H7 (cell line): ENCODE measurements at regions not wholly inside any gene's neighbourhood (a gene's known extent, or its start where the extent isn't known, plus 50 kb on each side); places are given as distances from the start of the nearest gene placed in this dataset.
"Not testable (repeated sequence)": the region's sequence is repeated elsewhere in the genome, so short reads cannot be mapped to it uniquely, and the experiment has no call there.

ENCODE experiments used
- DNase-seq: peaks from one replicate; pipeline ENCODE4 v3.0.0; 2012
- H3K27me3 ChIP-seq: 2 replicates; pipeline ENCODE4 v1.6.0; 2011; ENCODE audit warnings: mild to moderate bottlenecking, low read length; ENCODE audit not compliant: control insufficient read depth, insufficient read depth
- H3K36me3 ChIP-seq: replicated peaks from 2 replicates; pipeline ENCODE4 v1.5.1; 2011; ENCODE audit warnings: low read length; ENCODE audit not compliant: control insufficient read depth, insufficient read depth
- H3K4me3 ChIP-seq: 2 replicates; pipeline ENCODE4 v1.5.1; 2011; ENCODE audit warnings: low read depth, mild to moderate bottlenecking, control low read depth, low read length, moderate library complexity; ENCODE audit not compliant: insufficient read depth

DNA sequence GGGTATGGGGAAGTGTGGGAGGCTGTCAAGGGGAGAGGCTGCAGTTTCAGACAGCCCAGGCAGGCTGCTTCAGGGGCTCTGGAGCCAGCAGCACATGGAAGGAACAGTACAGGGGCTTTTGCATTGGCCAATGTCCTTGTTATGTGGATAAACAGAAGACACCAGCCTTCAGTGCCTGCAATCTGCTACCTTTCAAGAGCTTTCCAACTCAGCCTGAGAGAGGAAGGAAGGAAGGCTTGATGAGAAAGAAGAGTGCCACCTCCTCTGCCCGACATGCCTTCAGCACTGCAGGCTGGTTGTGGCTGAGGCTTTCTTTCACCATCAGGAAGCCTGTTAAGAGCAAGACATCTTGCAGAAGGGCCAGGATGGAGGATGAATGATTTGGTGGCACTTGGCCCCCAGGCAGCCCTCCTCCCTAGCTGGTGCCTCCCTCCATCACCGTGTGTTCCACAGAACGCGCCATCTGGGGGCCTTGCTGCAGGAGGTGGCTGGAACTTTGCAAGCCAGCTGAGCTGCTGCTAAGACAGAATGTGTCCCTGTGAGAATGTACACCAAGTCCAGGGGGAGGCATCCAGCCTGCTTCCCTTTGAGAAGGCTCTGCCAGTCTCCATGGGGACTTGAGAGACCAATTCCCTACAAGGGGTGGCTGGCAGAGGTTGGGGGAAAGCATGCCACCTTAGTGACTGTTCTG, 372.4 kb upstream of the PROX1 start:
- no peaks in the 10 kb centered on the region for H3K36me3 ChIP-seq
- H3K4me3 ChIP-seq = no peak overlapping the region
- H3K27me3 ChIP-seq = no peaks in the 10 kb centered on the region
- DNase-seq = no peak

DNA sequence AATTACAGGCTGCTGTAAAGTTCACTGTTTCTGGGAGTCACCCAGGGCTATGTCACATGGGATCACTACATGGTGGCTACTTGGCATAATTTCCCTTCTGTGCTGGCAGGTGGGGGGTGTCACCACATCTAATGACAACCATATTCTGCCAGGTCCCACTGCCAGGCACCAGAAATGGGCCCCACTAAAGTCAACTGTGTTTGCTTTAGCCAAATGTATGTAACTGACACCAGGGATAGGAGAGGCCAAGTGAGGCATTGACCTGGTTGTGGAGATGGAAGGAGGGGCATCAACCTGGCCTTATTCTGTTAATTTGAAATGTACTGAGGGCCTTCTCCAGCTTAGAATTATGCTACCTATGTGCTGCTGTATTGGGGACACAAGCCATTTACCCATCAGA, 370.6 kb upstream of the PROX1 start:
- no peak for DNase-seq
- Histone ChIP-seq H3K36me3 (no peaks in the 10 kb centered on the region), H3K4me3 (no peak overlapping the region), H3K27me3 (no peaks in the 10 kb centered on the region)

DNA sequence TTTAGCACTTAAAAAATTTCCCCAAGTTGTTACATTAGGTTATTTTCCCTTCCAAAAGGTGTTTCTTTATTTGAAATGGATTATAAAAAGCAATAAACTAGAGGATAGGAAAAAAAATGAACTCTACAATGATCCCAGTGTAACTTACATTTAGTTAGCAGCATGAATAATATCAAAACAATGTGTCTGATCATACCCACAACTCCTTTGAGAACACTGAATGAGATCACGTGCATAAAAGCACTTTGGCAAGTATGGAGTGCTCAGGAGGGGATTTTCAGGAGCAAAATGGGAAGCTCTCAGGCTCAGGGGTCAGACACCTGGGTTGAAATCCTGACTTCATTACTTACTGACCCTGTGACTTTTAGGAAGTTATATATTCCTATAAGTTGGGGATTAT, 369.7 kb upstream of the PROX1 start:
- DNase-seq = no peak
- Histone ChIP-seq H3K36me3 (no peaks in the 10 kb centered on the region), H3K4me3 (no peak overlapping the region), H3K27me3 (no peaks in the 10 kb centered on the region)

DNA sequence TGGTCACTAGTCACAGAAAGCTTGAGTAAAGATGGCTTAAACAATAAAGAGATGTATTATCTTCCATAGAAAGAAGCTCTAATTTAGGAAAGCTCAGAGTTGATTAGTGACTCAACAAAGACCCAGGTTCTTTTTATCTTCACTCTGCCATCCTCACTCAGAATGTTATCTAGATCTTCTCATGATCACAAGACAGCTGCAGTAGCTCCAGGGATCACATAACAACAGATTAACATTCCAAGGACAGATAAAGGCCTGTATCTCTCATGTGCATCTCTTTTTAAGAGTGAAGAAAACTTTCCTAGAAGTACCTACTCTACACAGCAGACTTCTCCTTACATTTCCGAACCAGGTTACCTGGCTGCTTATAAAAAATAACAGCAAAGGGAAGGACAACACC, 368.7 kb upstream of the PROX1 start:
- Histone ChIP-seq H3K4me3 (no peak overlapping the region), H3K36me3 (no peaks in the 10 kb centered on the region), H3K27me3 (no peaks in the 10 kb centered on the region)
- DNase-seq = no peak

DNA sequence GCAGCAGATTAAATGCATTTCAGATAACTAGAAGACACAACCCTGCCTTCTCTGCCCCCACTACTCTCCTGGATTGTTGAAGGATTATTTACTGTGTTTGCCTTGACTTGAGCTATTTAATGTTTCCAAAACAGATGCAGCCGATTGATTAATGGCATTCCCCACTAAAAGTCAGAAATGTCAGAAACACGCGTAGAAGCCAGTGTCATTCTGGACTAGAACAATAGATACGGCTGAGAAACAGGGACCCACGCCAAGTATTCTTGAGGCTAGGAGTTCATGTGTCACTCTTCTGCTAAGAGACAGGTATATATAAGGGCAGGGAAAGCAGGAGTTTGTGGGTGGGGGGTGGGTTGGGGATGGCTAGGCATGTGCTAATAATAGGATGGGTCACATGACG, 366.7 kb upstream of the PROX1 start:
- Histone ChIP-seq H3K27me3 (no peaks in the 10 kb centered on the region), H3K36me3 (no peaks in the 10 kb centered on the region), H3K4me3 (no peak overlapping the region)
- DNase-seq = no peak

DNA sequence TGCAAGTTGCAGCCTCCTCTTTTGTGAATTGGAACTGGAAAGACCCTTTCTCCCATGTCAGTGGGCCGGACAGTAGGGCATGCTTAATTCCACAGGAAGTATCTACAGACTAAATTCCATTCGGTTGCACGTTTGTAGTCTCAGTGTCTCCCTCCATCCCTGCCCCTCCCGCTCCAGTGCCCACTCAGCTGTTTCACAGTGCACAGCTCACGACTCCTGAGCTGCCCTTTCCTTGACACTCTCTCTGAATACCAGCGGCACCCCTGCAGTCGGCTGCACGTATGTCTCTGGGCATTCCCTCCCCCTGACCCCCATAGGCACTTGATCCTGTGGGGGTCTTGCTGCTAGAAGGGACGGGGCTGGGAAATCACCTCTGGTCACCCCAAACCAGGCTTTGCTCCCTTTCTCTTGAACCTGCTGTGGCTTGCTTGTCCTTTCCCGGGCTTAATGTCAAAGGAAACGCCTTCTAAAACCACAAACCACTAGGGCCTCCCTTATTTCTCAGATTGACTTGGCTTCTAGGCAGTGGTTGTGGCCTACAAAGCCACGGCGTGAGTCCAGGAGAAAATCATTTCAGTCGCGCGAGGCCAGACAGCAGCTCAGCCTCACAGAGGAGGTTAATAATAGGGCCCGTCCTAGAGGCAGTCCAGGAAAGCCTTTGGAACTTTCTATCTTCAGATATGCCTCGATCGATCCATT, 365.3 kb upstream of the PROX1 start:
- H3K36me3 ChIP-seq = no peaks in the 10 kb centered on the region
- H3K27me3 ChIP-seq = no peaks in the 10 kb centered on the region
- no peak overlapping the region for H3K4me3 ChIP-seq
- no peak for DNase-seq

DNA sequence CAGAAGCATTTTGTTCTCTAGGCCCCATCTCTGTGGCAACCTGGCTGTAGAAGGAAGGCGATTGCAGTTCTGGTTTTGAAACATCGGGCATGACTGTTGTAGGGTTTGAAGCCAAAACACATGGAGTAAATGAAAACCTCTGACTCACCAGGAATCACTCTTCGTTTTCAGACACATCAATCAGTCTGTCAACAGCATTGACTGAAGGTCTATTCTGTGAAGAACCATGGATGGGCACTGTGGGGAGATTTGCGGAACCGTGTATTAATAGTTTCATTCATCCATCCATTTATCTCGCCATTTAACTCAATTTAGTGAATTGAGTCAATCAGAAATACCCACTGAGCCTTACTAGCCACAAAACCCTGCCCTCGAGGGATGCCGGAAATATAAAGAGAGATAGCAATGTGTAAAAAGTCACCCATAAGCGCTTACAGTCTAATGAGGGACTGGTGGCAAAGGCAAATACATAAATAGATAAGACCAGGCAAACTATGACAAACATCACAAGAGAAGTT, 364.6 kb upstream of the PROX1 start:
- Histone ChIP-seq H3K4me3 (no peak overlapping the region), H3K36me3 (no peaks in the 10 kb centered on the region), H3K27me3 (no peaks in the 10 kb centered on the region)
- DNase-seq = no peak

DNA sequence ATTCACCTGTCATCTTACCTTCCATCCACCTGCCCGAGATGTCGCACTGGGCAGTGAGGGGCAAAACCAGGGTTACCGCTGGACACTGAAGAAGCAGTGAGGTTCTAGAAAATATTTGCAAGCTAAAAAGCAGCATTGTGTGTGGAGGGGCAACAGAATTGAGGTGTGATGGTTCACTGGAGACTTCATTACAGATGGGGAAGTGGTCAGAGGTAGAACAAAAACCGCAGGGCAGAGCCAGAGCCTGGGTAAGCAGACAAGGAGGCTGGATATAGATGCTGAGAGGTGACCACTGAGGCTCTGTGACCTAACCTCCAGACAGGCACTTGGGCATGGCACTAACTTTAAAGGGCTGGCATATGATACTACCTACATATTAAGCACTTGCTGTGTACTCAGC, 363.9 kb upstream of the PROX1 start:
- H3K27me3 ChIP-seq = no peaks in the 10 kb centered on the region
- no peak for DNase-seq
- no peak overlapping the region for H3K4me3 ChIP-seq
- H3K36me3 ChIP-seq = no peaks in the 10 kb centered on the region

DNA sequence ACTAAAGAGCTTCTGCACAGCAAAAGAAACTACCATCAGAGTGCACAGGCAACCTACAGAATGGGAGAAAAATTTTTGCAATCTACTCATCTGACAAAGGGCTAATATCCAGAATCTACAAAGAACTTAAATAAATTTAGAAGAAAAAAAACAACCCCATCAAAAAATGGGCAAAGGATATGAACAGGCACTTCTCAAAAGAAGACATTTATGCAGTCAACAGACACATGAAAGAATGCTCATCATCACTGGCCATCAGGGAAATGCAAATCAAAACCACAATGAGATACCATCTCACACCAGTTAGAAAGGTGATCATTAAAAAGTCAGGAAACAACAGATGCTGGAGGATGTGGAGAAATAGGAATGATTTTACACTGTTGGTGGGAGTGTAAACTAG, 351.0 kb upstream of the PROX1 start:
- not testable (repeated sequence) for H3K27me3 ChIP-seq, H3K4me3 ChIP-seq, H3K36me3 ChIP-seq, DNase-seq

DNA sequence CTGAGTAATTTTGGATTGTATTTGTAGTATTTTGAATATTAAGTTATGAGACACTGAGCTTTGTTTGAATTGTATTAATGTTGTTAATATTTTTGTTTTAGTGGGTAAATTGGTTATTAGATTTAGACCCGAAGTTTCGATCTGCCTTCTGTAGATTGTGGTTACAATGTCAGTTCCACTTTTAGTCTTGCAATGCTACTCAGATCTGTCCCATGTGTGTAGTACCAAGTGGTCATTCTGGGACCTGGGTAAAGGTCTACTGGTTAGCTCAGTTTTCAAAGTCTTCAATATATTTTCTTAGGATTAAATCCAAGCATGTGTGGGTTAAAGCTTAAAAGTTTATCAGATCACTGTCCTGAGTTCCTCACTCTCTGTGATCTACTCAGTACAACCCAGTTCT, 346.5 kb upstream of the PROX1 start:
- no peak for DNase-seq
- no peaks in the 10 kb centered on the region for H3K27me3 ChIP-seq
- no peak overlapping the region for H3K4me3 ChIP-seq
- no peaks in the 10 kb centered on the region for H3K36me3 ChIP-seq

DNA sequence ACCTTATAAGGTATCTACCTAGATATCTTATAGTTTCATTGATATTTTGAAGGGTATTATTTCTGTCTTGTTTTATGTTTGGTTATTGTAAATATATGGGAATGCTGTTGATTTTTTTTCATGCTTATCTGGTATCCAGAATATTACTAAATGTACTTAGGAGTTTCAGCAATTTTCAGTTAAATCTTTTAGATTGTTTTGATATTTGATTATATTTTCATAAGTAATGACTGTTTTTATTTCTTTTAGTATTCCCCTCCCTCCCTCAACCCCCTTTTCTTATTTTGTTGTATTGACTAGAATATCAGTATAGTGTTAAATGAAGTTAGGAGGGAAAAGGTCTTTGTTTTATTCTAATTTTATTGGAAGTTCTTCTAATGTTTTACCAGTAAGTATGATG, 344.4 kb upstream of the PROX1 start:
- Histone ChIP-seq H3K27me3 (no peaks in the 10 kb centered on the region), H3K36me3 (no peaks in the 10 kb centered on the region), H3K4me3 (no peak overlapping the region)
- DNase-seq = no peak

DNA sequence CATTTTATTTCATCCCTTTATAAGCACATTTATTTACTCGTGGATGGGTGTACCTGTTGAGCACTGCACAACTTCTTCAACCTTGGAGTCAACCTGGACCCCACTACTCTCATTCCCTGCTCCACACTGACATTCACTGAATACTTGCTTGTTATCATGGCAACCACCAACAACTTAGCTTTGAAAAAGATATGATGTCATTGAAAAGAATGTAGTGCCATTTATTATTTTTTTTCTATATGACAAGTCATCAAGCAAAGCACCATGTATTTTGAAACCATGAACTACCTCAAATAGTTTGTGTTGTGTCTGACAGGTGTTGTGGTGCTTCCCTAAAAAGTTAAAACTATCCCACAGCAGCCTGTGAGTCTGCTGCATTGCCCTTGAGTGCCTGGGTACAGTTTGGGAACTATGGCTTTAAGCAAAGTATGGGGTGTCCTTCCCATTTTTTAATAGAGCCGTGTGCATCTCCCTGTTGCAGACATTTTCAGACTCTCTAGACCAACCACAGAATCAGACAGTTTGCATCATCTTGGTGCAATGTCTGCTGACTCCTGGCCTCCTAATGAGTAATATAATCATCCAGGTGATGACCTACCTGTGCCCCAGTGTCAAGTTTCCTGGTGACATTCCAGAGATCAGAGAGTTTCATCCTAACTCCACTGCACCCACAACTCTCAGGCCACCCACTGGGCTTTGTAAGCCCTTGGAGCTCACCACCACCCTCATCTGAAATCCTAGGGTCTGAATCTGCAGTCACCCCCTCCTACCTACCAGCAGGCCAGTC, 339.7 kb upstream of the PROX1 start:
- DNase-seq = no peak
- Histone ChIP-seq H3K4me3 (no peak overlapping the region), H3K27me3 (no peaks in the 10 kb centered on the region), H3K36me3 (no peaks in the 10 kb centered on the region)

DNA sequence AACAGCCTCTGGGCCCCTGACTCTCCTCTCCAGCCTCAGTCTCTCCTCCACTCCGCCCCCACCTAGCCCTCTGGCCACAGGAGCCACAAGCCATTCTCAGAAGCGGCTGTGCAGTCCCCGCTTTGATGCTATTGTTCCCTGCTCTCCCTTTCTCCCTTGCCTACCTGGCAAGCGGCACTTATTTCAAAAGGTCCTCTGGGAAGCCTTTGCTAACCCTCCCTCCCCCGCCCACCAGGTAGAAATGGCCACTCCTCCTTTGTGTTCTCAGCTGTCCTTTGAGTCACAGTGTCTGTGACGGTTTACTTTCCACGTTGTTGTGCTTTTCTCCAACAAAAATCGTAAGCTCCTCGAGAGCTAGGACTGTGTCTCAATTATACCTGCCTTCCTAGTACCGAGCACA, 338.4 kb upstream of the PROX1 start:
- Histone ChIP-seq H3K36me3 (no peaks in the 10 kb centered on the region), H3K27me3 (no peaks in the 10 kb centered on the region), H3K4me3 (no peak overlapping the region)
- DNase-seq = no peak

DNA sequence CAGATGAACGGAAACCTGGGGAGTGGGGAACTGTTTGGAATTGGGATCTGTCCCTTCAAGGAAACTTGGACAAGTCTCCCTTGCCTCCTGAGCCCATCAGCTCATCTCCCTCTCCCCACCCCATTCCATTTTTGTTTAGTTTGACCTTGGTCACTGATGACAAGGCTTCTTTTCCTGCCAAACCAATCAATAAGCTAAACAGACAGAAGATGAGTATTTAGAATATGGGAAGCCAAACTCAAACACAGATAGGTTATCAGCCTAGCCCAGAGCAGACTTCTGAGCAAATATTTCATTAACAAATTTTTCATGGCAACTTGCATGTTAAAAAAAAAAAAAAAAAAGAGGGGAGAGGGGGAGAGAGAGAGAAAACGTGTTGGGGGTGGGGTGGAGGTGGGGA, 337.2 kb upstream of the PROX1 start:
- no peak for DNase-seq
- no peaks in the 10 kb centered on the region for H3K27me3 ChIP-seq
- H3K36me3 ChIP-seq = no peaks in the 10 kb centered on the region
- no peak overlapping the region for H3K4me3 ChIP-seq

DNA sequence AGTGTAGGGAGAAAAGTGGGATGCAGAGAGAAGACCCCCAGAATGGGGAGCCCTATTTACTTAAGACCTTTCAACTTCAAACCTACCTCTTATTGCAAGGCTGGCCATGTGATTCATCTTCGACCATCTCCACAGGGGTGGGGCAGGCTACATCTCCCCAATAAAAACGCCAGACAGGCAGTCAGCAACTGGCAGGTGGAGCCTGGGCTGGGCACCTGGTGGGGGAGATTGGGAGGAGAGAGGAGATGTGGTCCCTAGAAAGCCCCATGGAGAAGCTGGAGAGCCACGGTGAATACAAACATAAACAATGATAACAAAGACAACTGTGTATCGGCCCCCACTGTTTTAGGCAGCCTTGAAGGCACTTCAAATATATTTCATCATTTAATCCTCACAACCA, 336.7 kb upstream of the PROX1 start:
- Histone ChIP-seq H3K36me3 (no peaks in the 10 kb centered on the region), H3K27me3 (no peaks in the 10 kb centered on the region), H3K4me3 (no peak overlapping the region)
- no peak for DNase-seq
